HG02623 (cell line): ENCODE measurements at regions not wholly inside any gene's neighbourhood (a gene's known extent, or its start where the extent isn't known, plus 50 kb on each side); places are given as distances from the start of the nearest gene placed in this dataset.

Experiments
- ATAC-seq: cut with Tn5 transposase; IDR thresholded peaks from one replicate; pipeline ENCODE4 v1.9.1; 2021; ENCODE audit warnings: moderate library complexity; ENCODE audit not compliant: unreplicated experiment

DNA sequence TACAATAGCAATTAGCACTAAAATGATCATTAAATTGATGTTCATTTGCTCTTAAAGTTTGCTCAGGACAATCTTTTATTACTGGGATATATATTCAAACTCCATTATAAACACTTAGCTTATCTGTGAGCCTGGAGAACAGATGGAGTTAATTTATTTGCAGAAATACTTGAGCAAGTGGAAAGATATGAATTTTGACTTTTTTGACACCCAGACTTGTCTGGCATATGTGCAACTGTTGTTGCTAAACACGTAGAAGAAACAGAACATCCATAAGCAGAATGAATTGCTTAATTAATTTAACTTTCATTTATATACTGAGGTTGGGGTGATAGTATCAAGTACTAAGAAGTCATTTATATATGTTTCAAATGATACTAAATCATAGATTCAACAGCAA is 820.7 kb upstream of the TYRP1 start:
- ATAC-seq, result no peak

DNA sequence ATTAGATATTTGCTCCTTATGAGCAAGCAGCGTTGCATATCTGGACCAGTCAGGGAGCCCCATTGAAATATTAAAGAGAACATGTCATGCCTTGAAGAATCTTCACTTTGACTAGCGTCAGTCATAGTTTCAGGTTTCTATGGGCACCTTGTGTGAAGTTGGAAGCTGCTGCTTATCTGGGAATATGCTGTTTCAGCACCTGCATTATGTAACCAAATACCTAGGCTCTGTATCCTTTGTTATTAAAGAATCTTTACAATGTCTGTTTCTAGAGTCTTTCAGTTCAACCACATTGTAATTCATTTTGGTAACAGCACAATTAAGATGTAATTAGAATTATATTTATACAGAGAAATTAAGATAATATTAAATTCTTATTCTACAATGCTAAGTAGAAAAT is 818.8 kb upstream of the TYRP1 start:
- no peak for ATAC-seq

DNA sequence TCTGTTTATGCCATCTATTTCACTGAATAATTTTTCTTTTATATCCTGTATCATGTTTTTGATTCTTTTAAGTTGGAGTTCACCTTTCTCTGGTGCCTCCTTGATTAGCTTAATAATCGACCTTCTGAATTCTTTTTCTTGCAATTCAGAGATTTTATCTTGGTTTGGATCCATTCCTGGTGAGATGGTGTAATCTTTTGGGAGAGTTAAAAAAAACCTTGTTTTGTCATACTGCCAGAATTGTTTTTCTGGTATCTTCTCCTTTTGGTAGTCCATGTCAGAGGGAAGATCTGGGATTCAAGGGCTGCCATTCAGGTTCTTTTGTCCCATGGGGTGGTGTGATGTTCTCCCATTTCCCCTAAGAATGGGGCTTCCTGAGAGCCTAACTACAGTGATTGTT is 800.8 kb upstream of the TYRP1 start:
- no peak for ATAC-seq

DNA sequence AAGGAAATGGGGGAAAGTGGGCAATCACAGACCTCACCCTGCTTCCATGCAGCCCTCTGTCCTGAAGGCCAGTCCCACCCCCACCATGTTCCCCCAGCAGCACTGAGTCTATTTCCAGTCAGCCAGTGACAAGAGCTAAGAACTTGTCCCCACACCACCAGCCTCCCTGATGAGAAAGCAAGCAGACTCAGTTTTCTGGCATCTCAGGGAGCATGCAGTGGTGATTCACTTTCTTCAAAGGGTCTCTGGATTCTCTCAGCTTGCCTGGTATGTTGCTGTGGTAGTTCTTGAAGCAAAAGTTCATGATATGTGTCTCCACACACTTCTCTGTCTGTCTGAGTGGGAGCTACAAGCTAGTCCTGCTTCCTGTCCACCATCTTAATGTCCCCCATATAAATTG is 799.9 kb upstream of the TYRP1 start:
- ATAC-seq, result no peak

DNA sequence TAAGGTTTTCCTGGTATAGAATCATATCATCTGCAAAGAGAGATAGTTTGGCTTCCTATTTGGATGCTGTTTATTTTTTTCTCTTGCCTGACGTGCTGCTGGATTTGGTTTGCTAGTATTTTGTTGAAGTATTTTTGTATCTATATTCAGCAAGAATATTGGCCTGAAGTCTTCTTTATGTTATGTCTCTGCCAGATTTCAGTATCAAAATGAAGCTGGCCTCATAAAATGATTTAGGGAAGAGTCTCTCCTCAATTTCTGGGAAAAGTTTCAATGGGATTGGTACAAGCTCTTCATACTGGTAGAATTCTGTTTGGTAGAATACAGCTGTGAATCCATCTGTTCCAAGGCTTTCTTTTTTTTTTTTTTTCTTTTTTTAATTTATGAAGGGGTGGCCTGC is 799.0 kb upstream of the TYRP1 start:
- ATAC-seq, result no peak

DNA sequence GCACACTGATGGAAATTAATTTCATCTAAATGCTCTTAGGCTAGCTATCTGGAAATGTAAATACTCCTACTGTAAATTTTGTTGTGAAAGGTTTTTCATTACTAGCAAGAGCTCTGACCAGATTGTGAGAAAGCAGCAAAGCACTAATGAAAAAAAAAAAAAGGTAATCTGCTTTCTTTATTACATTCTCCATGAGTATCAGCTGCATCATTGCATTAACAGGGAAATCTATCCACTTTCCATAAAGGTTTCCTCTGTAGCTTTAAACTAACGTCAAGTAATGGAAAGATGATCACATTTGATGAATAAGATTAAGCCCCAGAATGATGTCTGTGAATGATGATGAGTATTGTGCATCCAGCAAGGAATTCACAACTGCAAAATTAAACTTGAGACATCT is 790.6 kb upstream of the TYRP1 start:
- no peak for ATAC-seq

DNA sequence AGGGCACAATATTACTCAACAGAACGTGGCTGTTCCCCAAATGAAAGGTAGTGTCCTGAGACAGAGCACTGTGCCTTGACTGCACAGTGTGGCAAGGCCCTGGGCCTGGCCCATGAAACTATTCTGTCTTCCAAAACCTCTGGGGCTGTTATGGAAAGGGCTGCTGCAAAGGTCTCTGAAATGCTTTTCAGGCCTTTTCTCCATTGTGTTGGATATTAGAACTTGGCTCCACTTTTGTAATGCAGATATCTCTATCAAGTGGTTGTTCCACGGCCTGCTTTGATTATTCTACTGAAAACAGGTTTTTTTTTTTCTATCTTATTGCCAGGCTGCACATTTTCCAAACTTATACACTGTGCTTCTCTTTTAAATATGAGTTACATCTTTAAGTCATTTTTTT is 777.5 kb upstream of the TYRP1 start:
- no peak for ATAC-seq

DNA sequence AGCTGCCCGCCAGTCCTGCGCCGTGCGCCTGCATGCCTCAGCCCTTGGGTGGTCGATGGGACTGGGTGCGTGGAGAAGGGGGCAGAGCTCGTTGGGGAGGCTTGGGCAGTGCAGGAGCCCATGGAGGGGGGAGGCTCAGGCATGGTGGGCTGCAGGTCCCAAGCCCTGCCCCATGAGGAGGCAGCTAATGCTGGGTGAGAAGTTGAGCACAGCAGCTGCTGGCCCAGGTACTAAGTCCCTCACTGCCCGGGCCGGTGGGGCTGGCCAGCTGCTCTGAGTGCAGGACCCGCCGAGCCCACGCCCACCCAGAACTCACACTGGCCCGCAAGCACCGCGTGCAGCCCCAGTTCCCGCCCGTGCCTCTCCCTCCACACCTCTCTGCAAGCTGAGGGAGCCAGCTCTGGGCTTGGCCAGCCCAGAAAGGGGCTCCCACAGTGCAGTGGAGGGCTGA is 764.3 kb upstream of the TYRP1 start:
- no peak for ATAC-seq

DNA sequence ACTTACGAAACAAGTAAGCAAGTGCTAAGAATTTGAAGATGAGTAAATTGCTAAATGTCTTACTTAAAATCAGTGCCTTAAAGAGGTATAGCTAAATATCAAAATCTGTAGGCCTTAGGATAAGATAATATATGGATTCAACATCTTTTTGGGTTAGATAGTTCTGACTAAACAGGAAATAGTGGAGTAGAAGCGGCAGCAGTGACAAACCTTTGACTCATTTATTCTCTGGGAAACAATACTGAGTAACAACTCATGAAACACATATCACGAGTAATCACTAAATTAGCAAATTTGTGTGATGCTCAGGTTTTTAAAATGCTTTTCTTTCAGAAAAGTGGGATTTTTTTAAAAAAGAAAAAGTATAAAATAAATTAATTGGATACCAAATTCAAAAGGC is 762.1 kb upstream of the TYRP1 start:
- no peak for ATAC-seq

DNA sequence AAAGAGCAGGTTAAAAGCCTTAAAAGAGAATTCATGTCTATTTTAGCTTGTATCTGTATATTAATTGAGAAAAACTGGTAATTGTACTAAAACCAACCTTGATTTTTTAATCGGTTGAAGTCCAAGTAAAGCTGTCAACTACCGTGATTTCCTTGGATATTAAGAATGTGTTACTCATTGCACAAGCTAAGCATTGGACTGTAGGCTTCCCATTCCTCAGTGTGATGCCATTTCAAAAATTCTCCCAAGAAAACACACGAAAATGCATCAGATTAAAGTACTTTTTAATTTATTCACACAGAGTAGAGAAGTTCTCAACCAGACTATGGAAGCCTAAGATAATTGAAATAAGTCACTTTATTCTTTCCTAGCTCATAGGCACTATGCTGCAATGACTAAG is 761.4 kb upstream of the TYRP1 start:
- ATAC-seq, result no peak

DNA sequence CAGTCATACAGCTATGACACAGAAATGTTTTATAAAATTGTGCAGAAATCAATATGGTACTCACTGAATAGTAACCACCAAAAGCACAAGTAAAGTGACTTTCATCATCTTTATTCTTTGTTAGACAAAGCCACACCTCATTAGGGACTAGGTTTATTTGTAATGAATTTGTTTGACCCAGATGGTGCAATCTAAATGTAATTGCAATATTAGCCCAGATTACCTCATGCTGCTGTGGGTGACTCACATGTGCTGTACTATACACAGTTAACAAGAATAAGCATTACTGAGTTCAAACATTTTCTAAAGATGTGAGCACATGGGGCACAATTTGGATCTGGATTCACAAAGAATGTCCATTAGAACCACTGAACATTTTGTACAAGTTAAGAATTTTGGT is 759.3 kb upstream of the TYRP1 start:
- no peak for ATAC-seq

DNA sequence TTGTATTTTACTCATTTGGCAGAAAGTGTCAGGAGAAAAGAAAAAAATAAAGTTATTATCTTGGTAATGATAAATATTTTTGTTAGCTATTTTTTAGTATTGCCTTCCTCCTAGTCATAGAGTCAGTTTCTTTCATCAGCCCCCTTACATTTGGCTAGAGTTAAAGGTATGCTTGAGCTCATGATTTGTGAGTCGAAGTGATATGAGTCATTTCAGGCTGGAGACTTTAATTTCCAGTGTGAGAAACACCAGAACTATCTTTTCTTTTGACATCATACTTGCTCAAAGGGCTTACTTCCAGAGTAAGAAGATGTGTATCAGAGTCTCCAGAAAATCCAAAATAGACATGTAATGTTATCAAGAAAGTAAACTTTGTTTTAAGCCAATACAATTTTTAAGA is 746.7 kb upstream of the TYRP1 start:
- no peak for ATAC-seq

DNA sequence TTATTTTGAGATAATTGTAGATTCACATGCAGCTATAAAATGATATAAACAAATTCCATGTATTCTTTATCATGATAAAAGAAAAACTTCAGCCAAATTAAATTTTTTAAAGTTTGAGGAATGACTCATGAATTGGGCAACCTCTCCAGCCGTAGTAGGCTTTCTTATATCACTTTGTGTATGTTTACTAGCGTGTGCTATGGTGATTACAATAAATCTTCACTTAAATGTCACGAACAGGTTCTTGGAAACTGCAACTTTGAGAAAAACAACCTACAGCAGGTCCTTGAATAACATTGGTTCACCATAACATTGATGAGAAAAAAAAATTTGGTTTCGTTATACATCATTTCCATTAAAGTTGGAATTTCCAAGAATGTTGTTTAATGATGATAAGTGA is 730.9 kb upstream of the TYRP1 start:
- ATAC-seq, result no peak

DNA sequence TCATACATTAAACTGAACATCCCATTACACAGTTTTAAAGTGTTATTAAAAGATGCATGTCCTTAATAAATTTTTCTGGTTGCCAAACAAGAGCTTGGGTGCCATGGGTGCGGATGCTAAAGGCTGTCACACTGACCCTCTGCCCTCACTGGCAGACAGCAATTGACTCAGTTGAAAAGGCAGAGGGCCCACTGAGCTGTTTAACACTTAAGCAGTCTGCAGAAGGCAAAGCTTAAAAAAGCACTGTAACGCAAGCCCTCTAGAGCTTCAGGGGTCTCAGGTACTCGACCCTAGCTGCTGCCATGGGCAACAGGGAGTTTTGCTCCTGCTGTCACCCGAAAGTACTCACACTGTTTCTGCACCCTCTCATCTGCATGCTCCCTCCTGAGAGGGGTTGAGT is 726.4 kb upstream of the TYRP1 start:
- ATAC-seq, result no peak

DNA sequence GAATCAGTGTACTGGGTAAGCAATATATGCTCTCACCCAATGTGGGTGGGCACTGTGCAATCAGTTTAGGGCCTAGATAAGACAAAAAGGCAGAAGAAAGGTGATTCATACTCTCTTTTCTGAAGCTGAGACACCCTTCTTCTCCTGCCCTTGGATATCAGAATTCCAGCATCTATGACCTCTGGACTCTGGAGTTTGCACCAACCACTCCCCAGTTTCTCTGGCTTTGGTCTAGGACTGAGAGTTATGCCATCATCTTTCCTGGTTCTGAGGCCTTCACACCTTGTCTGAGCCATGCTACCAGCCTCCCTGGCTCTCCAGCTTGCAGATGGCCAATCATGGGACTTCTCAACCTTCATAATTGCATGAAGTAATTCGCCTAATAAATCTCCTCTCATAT is 724.6 kb upstream of the TYRP1 start:
- no peak for ATAC-seq

DNA sequence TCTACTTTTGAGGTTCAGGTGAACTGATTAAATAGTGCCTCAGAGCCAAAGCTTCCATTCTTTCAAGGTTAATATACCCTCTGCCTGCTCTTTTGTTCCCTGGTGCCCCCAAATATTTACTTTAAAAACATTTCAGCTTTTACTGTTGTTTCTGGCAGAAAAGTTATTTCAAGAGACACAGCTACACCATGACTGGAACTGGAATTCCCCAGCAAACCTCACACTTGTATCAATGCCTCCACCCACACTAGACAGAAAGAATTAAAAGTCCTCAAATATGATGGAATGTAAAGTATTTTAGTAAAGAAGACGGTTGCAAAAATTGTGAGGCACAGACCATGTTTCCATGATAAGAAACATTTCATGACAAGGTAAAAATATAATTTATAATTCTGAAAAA is 720.2 kb upstream of the TYRP1 start:
- ATAC-seq, result no peak

DNA sequence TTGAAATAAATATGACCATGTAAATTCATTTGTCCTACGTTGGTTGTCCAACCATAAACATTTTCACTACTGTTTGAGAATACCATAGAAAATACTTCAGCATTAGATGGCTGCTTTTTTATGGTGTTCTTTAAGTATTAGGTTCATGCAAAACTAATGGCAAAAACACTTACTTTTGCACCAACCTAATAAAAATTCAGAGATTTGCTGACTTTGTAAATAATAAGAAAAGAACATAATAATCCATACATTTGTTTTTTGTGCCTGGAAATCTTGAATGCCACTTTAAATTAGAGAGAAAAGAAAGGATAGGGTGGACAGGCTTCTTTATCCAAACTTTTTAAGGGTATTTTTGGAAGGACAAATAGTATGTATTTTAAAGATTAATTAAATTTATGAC is 719.7 kb upstream of the TYRP1 start:
- ATAC-seq, result no peak

DNA sequence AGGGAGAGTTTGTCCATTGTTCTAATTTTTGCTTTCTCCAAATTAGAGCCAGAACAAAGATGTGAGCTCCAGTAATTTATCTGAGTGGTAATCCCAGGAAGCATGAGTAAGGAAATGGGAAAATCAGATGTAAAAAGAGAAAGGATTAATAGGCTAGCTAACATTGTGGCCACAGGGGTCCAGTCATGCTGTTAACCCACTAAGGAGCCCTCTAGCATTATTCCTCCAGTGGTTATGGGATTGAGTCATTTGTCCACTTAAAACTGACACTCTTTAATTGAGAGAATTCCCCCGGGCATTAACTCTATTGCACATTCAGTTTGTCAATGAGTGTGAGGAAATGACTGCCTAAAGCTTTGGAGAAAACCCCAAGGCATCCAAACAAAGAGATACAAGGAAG is 700.3 kb upstream of the TYRP1 start:
- ATAC-seq, result no peak

DNA sequence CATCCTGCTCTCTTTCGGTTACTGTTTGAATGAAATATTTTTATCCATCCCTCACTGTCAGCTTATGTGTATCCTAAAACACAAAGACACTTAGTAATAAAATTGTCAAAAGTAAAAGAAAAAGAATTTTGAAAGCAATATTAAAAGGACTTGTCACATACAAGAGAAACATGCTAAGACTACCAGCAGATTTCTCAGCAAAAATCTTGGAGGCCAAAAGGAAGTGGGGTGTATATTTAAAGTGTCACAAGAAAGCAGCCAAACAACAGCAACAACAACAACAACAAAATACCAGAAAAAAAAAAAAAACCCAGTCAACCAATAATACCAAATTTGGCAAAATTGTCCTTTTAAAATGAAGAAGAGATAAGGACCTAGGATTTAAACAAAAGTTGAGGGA is 678.7 kb upstream of the TYRP1 start:
- no peak for ATAC-seq

DNA sequence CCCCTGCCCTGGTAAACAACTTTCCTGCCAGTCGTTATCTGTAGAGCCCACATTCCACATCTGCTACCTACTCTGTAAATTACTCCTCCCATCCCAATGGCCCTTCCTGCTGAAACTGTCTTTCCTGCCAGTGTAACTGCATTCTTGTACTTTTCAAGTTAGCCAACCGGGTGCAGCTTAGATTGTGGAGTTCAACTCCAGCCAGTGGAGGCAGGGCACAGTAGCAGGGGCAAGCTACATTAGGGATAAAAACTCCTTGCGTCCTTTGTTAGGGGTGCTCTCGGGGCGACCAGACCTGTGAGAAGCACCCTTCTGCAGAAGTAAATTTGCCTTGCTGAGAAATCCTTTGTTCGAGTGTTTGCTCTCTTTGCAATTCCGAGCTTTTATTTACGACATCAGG is 639.0 kb upstream of the TYRP1 start:
- no peak for ATAC-seq

DNA sequence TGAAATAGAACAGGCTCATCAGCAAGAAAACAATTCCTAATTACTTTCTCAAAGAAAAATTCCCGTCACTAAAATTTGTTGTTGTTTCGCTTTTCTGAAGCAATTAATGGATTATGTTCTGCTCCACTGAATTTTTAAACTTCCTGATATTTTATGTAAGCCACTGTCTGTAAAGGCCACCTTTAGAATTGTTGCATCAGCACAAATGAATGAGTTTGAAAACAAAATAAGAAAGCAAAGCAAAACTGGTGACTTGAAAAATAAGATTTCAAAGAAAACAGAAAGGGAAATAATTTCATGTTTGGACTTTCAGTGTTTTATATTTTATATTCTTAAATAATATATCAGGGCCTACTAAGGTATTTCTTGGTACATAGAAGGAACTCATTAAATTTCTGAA is 636.3 kb upstream of the TYRP1 start:
- ATAC-seq, result no peak

DNA sequence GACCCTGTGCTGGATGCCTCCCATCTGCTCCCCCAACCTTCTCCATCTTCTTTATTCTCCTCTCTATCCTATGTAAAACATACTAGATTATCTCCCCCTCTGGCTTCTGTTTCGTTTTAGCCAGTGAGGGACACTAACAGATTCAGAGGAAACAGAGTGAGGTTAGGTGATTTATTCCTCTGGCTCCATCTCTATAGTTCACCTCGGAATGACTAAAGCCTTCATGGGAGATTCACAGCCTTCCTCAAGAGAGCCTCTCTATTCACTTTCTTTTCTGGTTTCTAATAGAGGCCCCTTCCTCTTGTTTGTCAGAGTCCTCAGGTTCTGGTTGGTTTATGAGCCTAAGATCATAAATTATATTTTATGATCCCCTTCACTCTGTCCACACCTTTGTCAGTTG is 633.1 kb upstream of the TYRP1 start:
- ATAC-seq, result no peak

DNA sequence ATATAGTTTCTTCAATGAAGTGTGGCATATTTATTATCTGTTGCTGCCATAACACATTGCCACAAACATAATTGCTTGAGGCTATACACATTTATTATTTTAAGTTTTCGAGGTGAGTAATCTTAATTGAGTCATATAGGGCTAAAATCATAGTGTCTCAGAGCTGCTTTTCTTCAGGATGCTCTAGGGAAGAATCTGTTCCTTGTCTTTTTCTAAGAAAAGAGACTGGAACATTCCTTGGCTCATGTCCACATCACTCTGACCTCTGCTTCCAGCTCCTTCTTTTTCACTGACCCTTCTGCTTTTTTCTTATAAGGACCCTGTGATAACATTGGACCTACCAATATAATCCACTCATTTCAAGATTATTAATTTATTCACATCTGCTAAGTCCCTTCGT is 632.4 kb upstream of the TYRP1 start:
- no peak for ATAC-seq

DNA sequence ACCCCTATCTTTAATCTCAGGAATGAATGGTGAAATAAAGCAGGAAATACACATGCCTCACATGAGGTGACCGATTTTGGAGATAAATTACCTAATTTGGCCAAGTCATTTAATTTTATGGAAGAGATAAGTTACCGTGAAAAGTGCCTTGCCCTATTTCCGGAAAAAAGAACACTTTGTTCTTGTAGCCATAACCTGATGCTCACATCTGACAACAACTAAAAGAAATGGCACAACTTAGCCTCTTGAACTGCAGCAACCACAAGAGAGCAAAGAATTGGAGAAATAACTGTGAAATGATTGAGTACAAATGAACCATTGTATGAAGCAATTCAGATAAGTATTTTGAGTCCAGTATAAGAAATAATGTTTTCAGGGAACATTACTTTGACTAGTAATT is 628.1 kb upstream of the TYRP1 start:
- no peak for ATAC-seq
